Kidney epithelial cell (primary cell): ENCODE measurements at regions not wholly inside any gene's neighbourhood (a gene's known extent, or its start where the extent isn't known, plus 50 kb on each side); places are given as distances from the start of the nearest gene placed in this dataset.
A peak's percentile ranks its signal among the peaks of the same experiment; 100 is the strongest.

Experiments
- DNase-seq: peaks from one replicate; pipeline ENCODE4 v3.0.0-alpha.2; 2010; ENCODE audit warnings: low read depth
- H3K27me3 ChIP-seq: 2 replicates; pipeline ENCODE4 v1.6.0; 2011; ENCODE audit warnings: low read length; ENCODE audit not compliant: control insufficient read depth, insufficient read depth
- H3K36me3 ChIP-seq: 2 replicates; pipeline ENCODE4 v1.5.1; 2011; ENCODE audit warnings: low read length; ENCODE audit not compliant: control insufficient read depth, insufficient read depth
- H3K4me3 ChIP-seq: 2 replicates; pipeline ENCODE4 v1.5.1; 2011; ENCODE audit warnings: low read depth, mild to moderate bottlenecking, control low read depth, low read length
- TF ChIP-seq, protein P1 (sequence below): IDR thresholded peaks from 2 replicates; pipeline ENCODE4 v1.5.1; 2011; ENCODE audit warnings: mild to moderate bottlenecking, moderate library complexity, low read length, control low read depth, inconsistent platforms; ENCODE audit not compliant: insufficient read depth, poor library complexity, severe bottlenecking

DNA sequence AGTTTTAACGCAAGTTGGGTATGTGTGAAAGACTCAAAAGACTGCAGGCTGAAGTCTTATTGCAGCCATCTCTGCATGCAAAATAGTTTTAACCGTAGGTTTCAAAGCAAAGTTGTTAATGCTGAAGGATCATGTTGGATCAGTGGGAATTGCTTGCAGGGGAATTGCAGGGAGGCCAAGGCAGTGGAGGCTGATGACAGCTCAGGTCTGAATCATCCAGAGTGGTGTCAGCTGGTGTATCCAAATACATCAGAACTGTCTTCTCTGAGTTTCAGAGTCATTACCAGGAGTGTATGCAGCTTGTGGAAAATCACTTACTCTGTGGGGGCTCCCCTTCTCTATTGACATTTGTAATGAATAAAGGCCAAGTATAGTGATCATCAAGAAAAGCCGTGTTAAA lies 435.7 kb downstream of the SH3GL2 start:
- Histone ChIP-seq H3K4me3 (no peak overlapping the region), H3K36me3 (no peaks in the 10 kb centered on the region), H3K27me3 (no peaks in the 10 kb centered on the region)
- TF ChIP-seq, protein P1, sequence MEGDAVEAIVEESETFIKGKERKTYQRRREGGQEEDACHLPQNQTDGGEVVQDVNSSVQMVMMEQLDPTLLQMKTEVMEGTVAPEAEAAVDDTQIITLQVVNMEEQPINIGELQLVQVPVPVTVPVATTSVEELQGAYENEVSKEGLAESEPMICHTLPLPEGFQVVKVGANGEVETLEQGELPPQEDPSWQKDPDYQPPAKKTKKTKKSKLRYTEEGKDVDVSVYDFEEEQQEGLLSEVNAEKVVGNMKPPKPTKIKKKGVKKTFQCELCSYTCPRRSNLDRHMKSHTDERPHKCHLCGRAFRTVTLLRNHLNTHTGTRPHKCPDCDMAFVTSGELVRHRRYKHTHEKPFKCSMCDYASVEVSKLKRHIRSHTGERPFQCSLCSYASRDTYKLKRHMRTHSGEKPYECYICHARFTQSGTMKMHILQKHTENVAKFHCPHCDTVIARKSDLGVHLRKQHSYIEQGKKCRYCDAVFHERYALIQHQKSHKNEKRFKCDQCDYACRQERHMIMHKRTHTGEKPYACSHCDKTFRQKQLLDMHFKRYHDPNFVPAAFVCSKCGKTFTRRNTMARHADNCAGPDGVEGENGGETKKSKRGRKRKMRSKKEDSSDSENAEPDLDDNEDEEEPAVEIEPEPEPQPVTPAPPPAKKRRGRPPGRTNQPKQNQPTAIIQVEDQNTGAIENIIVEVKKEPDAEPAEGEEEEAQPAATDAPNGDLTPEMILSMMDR: no peak
- no peak for DNase-seq

DNA sequence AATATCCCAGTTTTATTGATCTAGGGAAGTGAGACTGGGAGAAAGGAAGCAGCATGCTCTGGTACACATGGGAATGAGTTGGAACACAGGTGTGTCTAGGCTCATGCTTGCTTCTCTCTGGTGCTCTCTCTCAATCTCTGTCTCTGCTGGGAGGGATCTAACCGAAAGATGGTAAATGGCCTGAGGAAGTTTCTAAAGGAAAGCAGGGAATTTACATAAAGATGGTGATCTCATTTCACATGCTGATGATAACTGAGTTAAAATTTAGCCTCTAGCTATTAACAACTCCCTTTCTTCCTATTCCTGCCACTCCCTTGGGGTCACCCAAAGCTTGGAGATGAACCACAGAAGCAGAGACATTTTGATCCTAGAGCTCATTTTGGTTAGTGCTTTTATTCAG lies 436.2 kb downstream of the SH3GL2 start:
- TF ChIP-seq, protein P1: no peak
- H3K27me3 ChIP-seq: no peaks in the 10 kb centered on the region
- DNase-seq: no peak

DNA sequence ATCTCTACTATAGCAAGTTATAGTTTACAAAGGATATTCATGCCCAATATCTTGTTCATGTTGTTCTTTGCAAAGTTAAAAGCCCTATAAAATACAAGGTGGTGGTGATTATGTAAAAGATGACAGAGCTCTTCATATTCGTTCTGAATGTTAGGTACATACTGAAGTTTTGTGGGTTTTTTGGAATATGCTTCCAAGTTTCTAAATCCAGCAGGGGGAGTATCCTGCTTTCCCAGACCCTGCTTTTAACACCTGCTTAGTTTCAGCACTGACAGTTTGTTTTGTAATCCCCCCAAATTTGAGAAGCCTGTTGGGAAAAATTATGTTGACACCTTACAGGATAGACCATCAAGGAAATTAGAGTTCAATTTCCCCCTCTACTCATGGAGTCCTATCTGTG lies 438.3 kb downstream of the SH3GL2 start:
- Histone ChIP-seq H3K4me3 (no peak overlapping the region), H3K27me3 (no peaks in the 10 kb centered on the region), H3K36me3 (no peaks in the 10 kb centered on the region)
- no peak for DNase-seq
- TF ChIP-seq, protein P1: peak; percentile 14

More for the DNA sequence above, 436.2 kb downstream of the SH3GL2 start:
- H3K36me3 ChIP-seq: no peaks in the 10 kb centered on the region
- H3K4me3 ChIP-seq: no peak overlapping the region

DNA sequence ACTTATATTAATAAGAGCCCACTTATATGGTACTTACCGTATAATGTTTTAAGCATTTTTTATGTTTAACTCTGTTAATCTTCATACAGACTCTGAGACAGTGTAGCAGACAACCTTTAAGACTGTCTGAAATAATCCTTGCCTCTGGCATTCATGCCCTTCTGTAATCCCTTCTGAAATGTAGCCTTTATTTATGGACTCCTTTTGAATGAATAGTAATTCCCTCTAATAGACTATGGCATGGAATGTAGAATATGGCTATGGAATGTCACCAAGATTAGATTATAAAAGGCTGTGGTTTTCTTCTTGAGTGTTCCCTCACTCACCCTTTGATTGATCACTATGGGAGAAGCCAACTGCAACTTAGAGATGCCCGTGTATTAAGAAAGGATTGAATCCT lies 439.4 kb downstream of the SH3GL2 start:
- no peak for DNase-seq
- no peaks in the 10 kb centered on the region for H3K27me3 ChIP-seq
- H3K36me3 ChIP-seq: no peaks in the 10 kb centered on the region

DNA sequence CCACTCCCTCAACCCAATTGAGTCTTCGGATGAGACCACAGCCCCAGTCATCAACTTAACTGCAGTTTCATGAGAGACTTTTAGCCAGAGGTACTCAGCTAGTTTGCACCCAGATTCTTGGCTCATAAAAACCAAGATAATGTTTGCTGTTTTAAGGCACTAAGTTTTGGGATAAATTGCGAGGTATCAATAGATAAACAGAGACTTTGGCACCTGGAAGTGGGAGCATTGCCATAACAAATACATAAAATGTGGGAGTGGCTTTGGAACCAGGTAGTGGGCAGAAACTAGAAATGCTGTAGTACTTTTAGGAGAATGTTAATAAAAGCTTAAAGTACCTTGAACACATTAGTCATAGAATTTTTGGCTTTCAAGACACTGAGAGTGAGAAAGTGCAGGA lies 439.8 kb downstream of the SH3GL2 start:
- Histone ChIP-seq H3K4me3 (no peak overlapping the region), H3K27me3 (no peaks in the 10 kb centered on the region), H3K36me3 (no peaks in the 10 kb centered on the region)
- no peak for DNase-seq
- TF ChIP-seq, protein P1: no peak

More for the DNA sequence above, 439.4 kb downstream of the SH3GL2 start:
- H3K4me3 ChIP-seq: no peak overlapping the region
- TF ChIP-seq, protein P1: no peak

DNA sequence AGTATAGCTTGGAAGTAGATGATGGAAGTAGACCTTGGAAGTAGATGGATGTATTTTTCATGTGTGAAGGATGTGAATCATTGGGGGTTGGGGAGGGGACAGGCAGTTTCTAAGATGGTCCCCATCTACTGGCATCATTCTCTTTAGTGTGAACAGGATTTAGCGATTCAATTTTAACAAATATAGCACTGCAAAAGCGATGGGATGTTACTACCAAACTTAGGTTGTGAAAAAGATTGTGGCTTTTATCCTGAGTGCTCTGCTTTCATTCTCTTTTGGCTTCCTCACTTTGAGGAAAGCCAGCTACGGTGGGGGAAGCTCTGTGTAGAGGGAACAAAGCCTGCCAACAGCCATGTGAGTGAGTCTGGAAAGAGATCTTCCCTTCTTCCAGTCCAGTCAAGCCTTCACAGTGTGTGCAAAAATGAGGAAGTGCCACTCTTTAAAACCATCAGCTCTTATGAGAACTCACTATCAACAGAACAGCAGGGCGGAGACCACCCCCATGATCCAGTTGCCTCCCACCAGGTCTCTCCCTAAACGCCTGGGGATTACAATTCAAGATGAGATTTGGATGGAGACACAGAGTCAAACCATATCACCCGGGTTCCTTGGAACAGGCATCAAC lies 441.4 kb downstream of the SH3GL2 start:
- H3K4me3 ChIP-seq: no peak overlapping the region
- no peaks in the 10 kb centered on the region for H3K36me3 ChIP-seq
- no peak for DNase-seq
- no peaks in the 10 kb centered on the region for H3K27me3 ChIP-seq
- TF ChIP-seq, protein P1: no peak
